Mucosa of descending colon (tissue), 3 donors: ENCODE measurements at regions not wholly inside any gene's neighbourhood (a gene's known extent, or its start where the extent isn't known, plus 50 kb on each side); places are given as distances from the start of the nearest gene placed in this dataset.

Source experiments
- ATAC-seq: fragments of 200-7000 bp; cut with Tn5 transposase; one replicate; pipeline ENCODE4 v1.9.1; 2020; ENCODE audit warnings: mild to moderate bottlenecking, moderate library complexity
- DNase-seq, 3 donors: peaks; one replicate each; pipeline ENCODE4 v3.0.0-alpha.2; 2020
- H3K36me3 ChIP-seq: fragments of 200-600 bp; one replicate; pipeline ENCODE4 v1.8.0; 2021; ENCODE audit warnings: low read depth, mild to moderate bottlenecking
- H3K4me1 ChIP-seq: fragments of 200-600 bp; one replicate; pipeline ENCODE4 v1.8.0; 2021; ENCODE audit warnings: low read depth, mild to moderate bottlenecking
- H3K4me3 ChIP-seq: fragments of 200-600 bp; one replicate; pipeline ENCODE4 v1.8.0; 2021; ENCODE audit warnings: mild to moderate bottlenecking
- H3K9me3 ChIP-seq: fragments of 200-600 bp; one replicate; pipeline ENCODE4 v1.8.0; 2021; ENCODE audit warnings: mild to moderate bottlenecking
- CTCF ChIP-seq: fragments of 200-600 bp; IDR thresholded peaks from one replicate; pipeline ENCODE4 v1.8.0; 2022; ENCODE audit warnings: antibody characterized with exemption, mild to moderate bottlenecking
- intact Hi-C, 2 donors: fragments of 100-400 bp; cut with DNase I in 1 of 2; cut with micrococcal nuclease in 1 of 2; formaldehyde crosslinking; loops; one replicate each; pipeline versions ENCODE4 v1.11.0 to v1.11.1; 2022; cut with DNase I, micrococcal nuclease
- donor health status: DM: no; HTN: no; CAD: no; lungs with moderate emphysema.
- donor health status: DM: no; HTN: no; CAD: no.
- donor health status: DM: no; HTN: yes; CAD: no.

- no peak for ATAC-seq
- H3K4me1 ChIP-seq, result no peaks in the 10 kb centered on the region
- no peak for DNase-seq
- no peak overlapping the region for H3K4me3 ChIP-seq
- peaks cover 12% of the 10 kb centered on the region for H3K9me3 ChIP-seq
- H3K36me3 ChIP-seq, result no peaks in the 10 kb centered on the region
- TF ChIP-seq CTCF, result no peak
- intact Hi-C loops, result no loop called here
Measured at GRCh38 chr1:67965995-67966665, 84.3 kb downstream of the DIRAS3 start.

- H3K4me3 ChIP-seq, result no peak overlapping the region
- ATAC-seq (no peak), DNase-seq (no peak)
- no peaks in the 10 kb centered on the region for H3K4me1 ChIP-seq
- intact Hi-C loops, result no loop called here
- peaks cover 12% of the 10 kb centered on the region for H3K9me3 ChIP-seq
- no peaks in the 10 kb centered on the region for H3K36me3 ChIP-seq
- no peak for TF ChIP-seq CTCF
Measured at GRCh38 chr1:67963263-67963662, 87.2 kb downstream of the DIRAS3 start.

GRCh38 chr1:67960766-67961165, 89.7 kb downstream of the DIRAS3 start:
- Histone ChIP-seq H3K4me3 (no peak overlapping the region), H3K4me1 (no peaks in the 10 kb centered on the region), H3K36me3 (no peaks in the 10 kb centered on the region), H3K9me3 (peaks cover 12% of the 10 kb centered on the region)
- intact Hi-C loops, result no loop called here
- ATAC-seq, result no peak
- no peak for DNase-seq
- no peak for TF ChIP-seq CTCF

- DNase-seq, result no peak
- Histone ChIP-seq H3K9me3 (peaks cover 9% of the 10 kb centered on the region), H3K36me3 (no peaks in the 10 kb centered on the region), H3K4me3 (no peak overlapping the region), H3K4me1 (no peaks in the 10 kb centered on the region)
- ATAC-seq, result peak; percentile 27
- intact Hi-C loops, result no loop called here
- TF ChIP-seq CTCF, result no peak
Measured at GRCh38 chr1:67958472-67958871, 92.0 kb downstream of the DIRAS3 start.

- DNase-seq (no peak), ATAC-seq (no peak)
- intact Hi-C loops, result no loop called here
Measured at GRCh38 chr1:67957066-67957465, 93.4 kb downstream of the DIRAS3 start.

More at GRCh38 chr1:67957066-67957465, 93.4 kb downstream of the DIRAS3 start:
- TF ChIP-seq CTCF, result no peak
- H3K4me1 ChIP-seq, result no peaks in the 10 kb centered on the region
- H3K4me3 ChIP-seq, result no peak overlapping the region
- H3K36me3 ChIP-seq, result no peaks in the 10 kb centered on the region
- H3K9me3 ChIP-seq, result no peaks in the 10 kb centered on the region
